ENCODE measurements at regions not wholly inside any gene's neighbourhood (a gene's known extent, or its start where the extent isn't known, plus 50 kb on each side); places are given as distances from the start of the nearest gene placed in this dataset.

- 100% methylated on average over 2 of the region's 4 CpGs for WGBS (ENCODE audit: insufficient coverage)
- H3K27me3 ChIP-seq (replicated peaks in 1 of 4; ENCODE audit: control extremely low read depth in 1 of 4, control insufficient read depth in 3 of 4, insufficient read depth in 4 of 4, low read length in 3 of 4) = no peaks in the 10 kb centered on the region
- ATAC-seq (ENCODE audit: low read depth) = no peak
- TF ChIP-seq CTCF (IDR thresholded peaks at IDR 0.05) (no peak), EZH2 (IDR thresholded peaks at IDR 0.05; ENCODE audit: borderline replicate concordance, insufficient read depth, low read depth, low read length, poor library complexity, severe bottlenecking) (no peak)
- H3K4me1 ChIP-seq (ENCODE audit: control insufficient read depth in 2 of 2, insufficient read depth in 2 of 2, low read length in 2 of 2) = no peaks in the 10 kb centered on the region
- intact Hi-C loops (cut with micrococcal nuclease) = no loop called here
- DNase-seq = no peak
- H3K9ac ChIP-seq (ENCODE audit: low read length) = no peak overlapping the region
- ChIA-PET POLR2A (no interaction called here), CTCF (no interaction called here)
- no peaks in the 10 kb centered on the region for H3K79me2 ChIP-seq (ENCODE audit: control insufficient read depth, insufficient read depth, low read length)
- no peaks in the 10 kb centered on the region for H3K4me1 Mint-ChIP-seq
- H2AFZ ChIP-seq (ENCODE audit: insufficient read depth, low read depth, low read length, poor library complexity, severe bottlenecking) = no peak overlapping the region
- H3K4me3 ChIP-seq (ENCODE audit: control extremely low read depth in 1 of 5, extremely low read depth in 1 of 5, insufficient read depth in 1 of 5, low read depth in 2 of 5, low read length in 4 of 5) = no peak overlapping the region
- no peak overlapping the region for H3K4me3 Mint-ChIP-seq
- H3K9me3 Mint-ChIP-seq (ENCODE audit: insufficient read depth) = no peaks in the 10 kb centered on the region
- no peak overlapping the region for H3K27ac ChIP-seq (ENCODE audit: low read length in 2 of 2)
- no peaks in the 10 kb centered on the region for H4K20me1 ChIP-seq (ENCODE audit: control insufficient read depth, insufficient read depth, low read length, poor library complexity, severe bottlenecking)
- H3K9me3 ChIP-seq (ENCODE audit: control extremely low read depth in 1 of 3, control insufficient read depth in 2 of 3, insufficient read depth in 1 of 3, low read length in 2 of 3) = no peaks in the 10 kb centered on the region
- no peak overlapping the region for H3K4me2 ChIP-seq (replicated peaks; ENCODE audit: low read depth, low read length, poor library complexity, severe bottlenecking)
- no peaks in the 10 kb centered on the region for H3K27me3 Mint-ChIP-seq
- no peaks in the 10 kb centered on the region for H3K36me3 ChIP-seq (replicated peaks in 1 of 2; ENCODE audit: control extremely low read depth in 1 of 2, control insufficient read depth in 1 of 2, extremely low read depth in 1 of 2, insufficient read depth in 2 of 2, low read length in 1 of 2)
- H3K27ac Mint-ChIP-seq = no peak overlapping the region
Observed at GRCh38 chr4:156710365-156711192, 261.0 kb downstream of the PDGFC start.

- no peak overlapping the region for H3K27ac ChIP-seq (ENCODE audit: low read length in 2 of 2)
- intact Hi-C loops (cut with micrococcal nuclease) = no loop called here
- H3K9ac ChIP-seq (ENCODE audit: low read length) = no peak overlapping the region
- ChIA-PET POLR2A (no interaction called here), CTCF (no interaction called here)
- ATAC-seq (ENCODE audit: low read depth) = no peak
- H3K4me3 ChIP-seq (ENCODE audit: control extremely low read depth in 1 of 5, extremely low read depth in 1 of 5, insufficient read depth in 1 of 5, low read depth in 2 of 5, low read length in 4 of 5) = no peak overlapping the region
- H3K27ac Mint-ChIP-seq = no peak overlapping the region
- H3K4me2 ChIP-seq (replicated peaks; ENCODE audit: low read depth, low read length, poor library complexity, severe bottlenecking) = no peak overlapping the region
- no peaks in the 10 kb centered on the region for H3K4me1 ChIP-seq (ENCODE audit: control insufficient read depth in 2 of 2, insufficient read depth in 2 of 2, low read length in 2 of 2)
- no peak for DNase-seq
- H2AFZ ChIP-seq (ENCODE audit: insufficient read depth, low read depth, low read length, poor library complexity, severe bottlenecking) = no peak overlapping the region
- no peaks in the 10 kb centered on the region for H3K4me1 Mint-ChIP-seq
- no peaks in the 10 kb centered on the region for H3K9me3 ChIP-seq (ENCODE audit: control extremely low read depth in 1 of 3, control insufficient read depth in 2 of 3, insufficient read depth in 1 of 3, low read length in 2 of 3)
- no CpG with 5 or more reads among the region's 1 CpG for WGBS (ENCODE audit: insufficient coverage)
- no peaks in the 10 kb centered on the region for H3K9me3 Mint-ChIP-seq (ENCODE audit: insufficient read depth)
- H3K36me3 ChIP-seq (replicated peaks in 1 of 2; ENCODE audit: control extremely low read depth in 1 of 2, control insufficient read depth in 1 of 2, extremely low read depth in 1 of 2, insufficient read depth in 2 of 2, low read length in 1 of 2) = no peaks in the 10 kb centered on the region
- no peaks in the 10 kb centered on the region for H3K27me3 ChIP-seq (replicated peaks in 1 of 4; ENCODE audit: control extremely low read depth in 1 of 4, control insufficient read depth in 3 of 4, insufficient read depth in 4 of 4, low read length in 3 of 4)
- no peaks in the 10 kb centered on the region for H3K27me3 Mint-ChIP-seq
- no peaks in the 10 kb centered on the region for H3K79me2 ChIP-seq (ENCODE audit: control insufficient read depth, insufficient read depth, low read length)
- no peak overlapping the region for H3K4me3 Mint-ChIP-seq
- TF ChIP-seq EZH2 (IDR thresholded peaks at IDR 0.05; ENCODE audit: borderline replicate concordance, insufficient read depth, low read depth, low read length, poor library complexity, severe bottlenecking) (no peak), CTCF (IDR thresholded peaks at IDR 0.05) (no peak)
- H4K20me1 ChIP-seq (ENCODE audit: control insufficient read depth, insufficient read depth, low read length, poor library complexity, severe bottlenecking) = no peaks in the 10 kb centered on the region
Observed at GRCh38 chr4:156705311-156705710, 266.3 kb downstream of the PDGFC start.

Measured in B cell (primary cell).